GM23248 (cell line): ENCODE measurements at regions not wholly inside any gene's neighbourhood (a gene's known extent, or its start where the extent isn't known, plus 50 kb on each side); places are given as distances from the start of the nearest gene placed in this dataset.

Source experiments
- EZH2 ChIP-seq: fragments of 200-600 bp; sonication (generic); IDR thresholded peaks from 2 replicates; pipeline ENCODE4 v1.6.1; 2018; ENCODE audit warnings: antibody characterized with exemption, mild to moderate bottlenecking; ENCODE audit not compliant: insufficient read depth, poor library complexity, severe bottlenecking
- EZH2phosphoT487 ChIP-seq: fragments of 200-600 bp; sonication (generic); IDR thresholded peaks from 2 replicates; pipeline ENCODE4 v1.6.1; 2018; ENCODE audit warnings: antibody characterized with exemption, moderate library complexity, mild to moderate bottlenecking, low read depth; ENCODE audit not compliant: insufficient read depth

DNA sequence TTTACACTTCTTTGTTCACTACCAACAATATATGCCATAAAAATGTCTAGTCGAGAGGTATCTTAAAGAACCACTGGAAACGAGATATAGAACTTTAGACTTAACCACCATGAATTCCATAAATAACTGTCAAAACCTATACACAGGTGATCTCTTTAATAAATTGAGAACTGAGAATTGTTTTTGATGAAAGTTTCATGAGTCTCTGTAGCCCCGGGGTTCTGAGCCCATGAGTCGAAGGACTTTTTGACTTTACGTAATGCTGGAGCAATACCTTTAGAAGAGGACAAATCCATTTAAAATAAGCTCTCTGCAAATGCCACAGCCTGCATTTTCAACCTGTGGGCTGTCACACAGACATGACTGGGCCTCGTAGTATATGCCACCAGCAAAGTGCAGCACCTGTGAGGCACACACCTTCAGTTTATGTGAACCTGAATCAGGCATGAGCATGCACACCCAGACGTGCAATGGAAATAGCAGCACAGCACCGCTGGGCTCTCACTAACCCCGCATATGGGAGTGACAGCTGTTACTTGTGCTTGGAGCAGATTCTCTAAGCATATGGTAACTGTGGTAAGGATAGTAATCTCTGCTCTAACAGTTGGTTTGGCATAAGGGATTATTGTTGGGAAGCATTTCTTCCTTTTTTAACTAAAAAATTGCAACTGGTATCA is 383.2 kb downstream of the SOCS6 start:
- TF ChIP-seq EZH2 (no peak), EZH2phosphoT487 (no peak)
